ENCODE measurements at regions not wholly inside any gene's neighbourhood (a gene's known extent, or its start where the extent isn't known, plus 50 kb on each side); places are given as distances from the start of the nearest gene placed in this dataset.

- TF ChIP-seq CTCF (IDR thresholded peaks at IDR 0.05; ENCODE audit: insufficient read depth, low read length, poor library complexity, severe bottlenecking) (no peak), EZH2phosphoT487 (conservative IDR thresholded peaks at IDR 0.05; ENCODE audit: low read length) (no peak)
Observed at GRCh38 chr7:36045830-36046341, 107.2 kb upstream of the EEPD1 start.

Data from SU-DHL-6 (cell line).